ENCODE measurements at regions not wholly inside any gene's neighbourhood (a gene's known extent, or its start where the extent isn't known, plus 50 kb on each side); places are given as distances from the start of the nearest gene placed in this dataset.

GRCh38 chr2:67881816-67882215 is 181.0 kb downstream of the C1D start:
- Histone ChIP-seq H3K36me3 (ENCODE audit: control insufficient read depth in 2 of 2, insufficient read depth in 2 of 2, low read length in 1 of 2) (no peaks in the 10 kb centered on the region), H3K4me3 (no peak overlapping the region), H3K27me3 (replicated peaks in 1 of 2; ENCODE audit: control insufficient read depth in 2 of 2, insufficient read depth in 2 of 2, low read length in 1 of 2) (peaks cover 0 to 5% of the 10 kb centered on the region in 2 experiments; a peak in 1 of 4 replicates), H3K27ac (ENCODE audit: control insufficient read depth, insufficient read depth) (no peak overlapping the region), H2AFZ (ENCODE audit: control insufficient read depth, low read depth, low read length) (no peak overlapping the region), H3K9me3 (replicated peaks; ENCODE audit: control insufficient read depth, insufficient read depth, low read length) (no peaks in the 10 kb centered on the region), H3K79me2 (ENCODE audit: control insufficient read depth, insufficient read depth, low read length) (no peaks in the 10 kb centered on the region), H3K9ac (ENCODE audit: control insufficient read depth, insufficient read depth, low read length) (no peak overlapping the region), H3K4me2 (ENCODE audit: control insufficient read depth, insufficient read depth) (no peak overlapping the region), H3K4me1 (ENCODE audit: control insufficient read depth, insufficient read depth, low read length) (no peaks in the 10 kb centered on the region), H4K20me1 (ENCODE audit: control insufficient read depth, insufficient read depth) (no peaks in the 10 kb centered on the region)
- BruUV-seq (replicated peaks): no TSS peak
- ChIA-PET RAD21 (ENCODE audit: unreplicated experiment) (no interaction called here), POLR2A (no interaction called here), CTCF (no interaction called here), SMC1A (ENCODE audit: uncharacterized antibody, unreplicated experiment) (no interaction called here)
- DNase-seq (ENCODE audit: low read depth, low spot score): no peak
- intact Hi-C loops (cut with micrococcal nuclease; ENCODE audit: unreplicated experiment) (no loop called here), in situ Hi-C loops (cut with MboI) (no loop called here)
- ATAC-seq: no peak
- TF ChIP-seq NR2C1 (IDR thresholded peaks at IDR 0.05) (no peak), IRF4 (IDR thresholded peaks at IDR 0.05; ENCODE audit: low read depth, low read length) (no peak), CHD1 (IDR thresholded peaks at IDR 0.05; ENCODE audit: low read depth, low read length) (no peak), CTCF (IDR thresholded peaks at IDR 0.05 in 2 of 3, conservative IDR thresholded peaks at IDR 0.05 in 1 of 3; ENCODE audit: control insufficient read depth in 2 of 3, extremely low read depth in 1 of 3, insufficient read depth in 1 of 3, low read depth in 3 of 3, low read length in 3 of 3) (no peak), ASH2L (IDR thresholded peaks at IDR 0.05; ENCODE audit: borderline replicate concordance, low read depth) (no peak), TCF12 (IDR thresholded peaks at IDR 0.05; ENCODE audit: low read depth, low read length) (no peak), STAT3 (IDR thresholded peaks at IDR 0.05; ENCODE audit: low read depth, low read length) (no peak), ZBTB40 (IDR thresholded peaks at IDR 0.05; ENCODE audit: borderline replicate concordance) (no peak), MYC (IDR thresholded peaks at IDR 0.05; ENCODE audit: insufficient read depth, insufficient read length, insufficient replicate concordance, low read length, severe bottlenecking) (no peak), NFYA (IDR thresholded peaks at IDR 0.05; ENCODE audit: borderline replicate concordance, low read depth, low read length) (no peak), KAT2A (conservative IDR thresholded peaks at IDR 0.05; ENCODE audit: control insufficient read depth, low read depth, low read length) (no peak), SP1 (IDR thresholded peaks at IDR 0.05; ENCODE audit: low read depth, low read length) (no peak), TCF7 (IDR thresholded peaks at IDR 0.05; ENCODE audit: borderline replicate concordance) (no peak), ZBED1 (IDR thresholded peaks at IDR 0.05; ENCODE audit: borderline replicate concordance) (no peak)
- TF ChIP-seq, protein P1, sequence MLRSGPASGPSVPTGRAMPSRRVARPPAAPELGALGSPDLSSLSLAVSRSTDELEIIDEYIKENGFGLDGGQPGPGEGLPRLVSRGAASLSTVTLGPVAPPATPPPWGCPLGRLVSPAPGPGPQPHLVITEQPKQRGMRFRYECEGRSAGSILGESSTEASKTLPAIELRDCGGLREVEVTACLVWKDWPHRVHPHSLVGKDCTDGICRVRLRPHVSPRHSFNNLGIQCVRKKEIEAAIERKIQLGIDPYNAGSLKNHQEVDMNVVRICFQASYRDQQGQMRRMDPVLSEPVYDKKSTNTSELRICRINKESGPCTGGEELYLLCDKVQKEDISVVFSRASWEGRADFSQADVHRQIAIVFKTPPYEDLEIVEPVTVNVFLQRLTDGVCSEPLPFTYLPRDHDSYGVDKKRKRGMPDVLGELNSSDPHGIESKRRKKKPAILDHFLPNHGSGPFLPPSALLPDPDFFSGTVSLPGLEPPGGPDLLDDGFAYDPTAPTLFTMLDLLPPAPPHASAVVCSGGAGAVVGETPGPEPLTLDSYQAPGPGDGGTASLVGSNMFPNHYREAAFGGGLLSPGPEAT (IDR thresholded peaks at IDR 0.05; ENCODE audit: low read depth): no peak
- TF ChIP-seq, protein P2, sequence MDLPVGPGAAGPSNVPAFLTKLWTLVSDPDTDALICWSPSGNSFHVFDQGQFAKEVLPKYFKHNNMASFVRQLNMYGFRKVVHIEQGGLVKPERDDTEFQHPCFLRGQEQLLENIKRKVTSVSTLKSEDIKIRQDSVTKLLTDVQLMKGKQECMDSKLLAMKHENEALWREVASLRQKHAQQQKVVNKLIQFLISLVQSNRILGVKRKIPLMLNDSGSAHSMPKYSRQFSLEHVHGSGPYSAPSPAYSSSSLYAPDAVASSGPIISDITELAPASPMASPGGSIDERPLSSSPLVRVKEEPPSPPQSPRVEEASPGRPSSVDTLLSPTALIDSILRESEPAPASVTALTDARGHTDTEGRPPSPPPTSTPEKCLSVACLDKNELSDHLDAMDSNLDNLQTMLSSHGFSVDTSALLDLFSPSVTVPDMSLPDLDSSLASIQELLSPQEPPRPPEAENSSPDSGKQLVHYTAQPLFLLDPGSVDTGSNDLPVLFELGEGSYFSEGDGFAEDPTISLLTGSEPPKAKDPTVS (IDR thresholded peaks at IDR 0.05; ENCODE audit: low read depth, low read length): no peak
- FAIRE-seq: no peak
- WGBS (ENCODE audit: insufficient coverage, insufficient replicate concordance, low lambda C conversion rate, missing lambda C conversion rate): 2% methylated on average over 4 of the region's 4 CpGs

All from GM12878 (cell line).